ENCODE measurements at regions not wholly inside any gene's neighbourhood (a gene's known extent, or its start where the extent isn't known, plus 50 kb on each side); places are given as distances from the start of the nearest gene placed in this dataset.
A peak's percentile ranks its signal among the peaks of the same experiment; 100 is the strongest.

DNA sequence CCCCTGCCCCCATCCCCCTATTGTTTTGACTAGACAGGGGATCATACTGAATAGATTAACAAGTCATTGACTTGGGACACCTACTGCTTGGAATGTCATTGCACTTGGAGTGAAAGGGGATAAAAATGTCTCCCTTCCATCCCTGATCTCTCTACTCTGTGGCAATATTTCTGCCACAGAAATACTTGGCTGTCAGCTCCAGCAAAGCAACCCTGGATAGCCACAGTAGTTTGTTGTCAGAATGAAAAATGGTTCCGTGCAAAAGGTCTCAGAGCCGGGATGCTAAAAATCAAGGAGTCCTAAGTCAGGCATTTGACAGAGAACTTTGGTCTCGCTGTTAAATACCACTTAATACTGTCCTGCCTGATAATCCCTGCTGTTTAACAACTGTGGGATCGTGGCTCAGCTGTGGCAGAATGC lies 722.0 kb upstream of the SOX9 start:
- Mint-ChIP-seq H3K27ac (no peak overlapping the region), H3K36me3 (no peaks in the 10 kb centered on the region), H3K4me3 (no peak overlapping the region), H3K9me3 (peaks cover 5% of the 10 kb centered on the region; the same call in 1 of the 2 replicates), H3K4me1 (peaks cover 14% of the 10 kb centered on the region), H3K27me3 (ENCODE audit: low read depth) (no peaks in the 10 kb centered on the region)
- ATAC-seq (peak; percentile 64), DNase-seq (ENCODE audit: low spot score) (no peak)
- CTCF ChIA-PET, result interaction anchor here (0.7 kb wide), 1 partner anchor 74 kb away, joined by 3 read pairs; no protein-coding TSS in a partner anchor
- TF ChIP-seq ZNF423 (CRISPR knock-in tag; IDR thresholded peaks at IDR 0.05) (no peak), ZNF317 (CRISPR knock-in tag; IDR thresholded peaks at IDR 0.05; ENCODE audit: borderline replicate concordance, low read depth) (no peak), MLX (CRISPR knock-in tag; IDR thresholded peaks at IDR 0.05) (no peak), JAZF1 (CRISPR knock-in tag; IDR thresholded peaks at IDR 0.05) (no peak)
- TF ChIP-seq, protein P1, sequence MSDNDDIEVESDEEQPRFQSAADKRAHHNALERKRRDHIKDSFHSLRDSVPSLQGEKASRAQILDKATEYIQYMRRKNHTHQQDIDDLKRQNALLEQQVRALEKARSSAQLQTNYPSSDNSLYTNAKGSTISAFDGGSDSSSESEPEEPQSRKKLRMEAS (CRISPR knock-in tag; IDR thresholded peaks at IDR 0.05), result no peak
- POLR2A ChIA-PET, result no interaction called here

DNA sequence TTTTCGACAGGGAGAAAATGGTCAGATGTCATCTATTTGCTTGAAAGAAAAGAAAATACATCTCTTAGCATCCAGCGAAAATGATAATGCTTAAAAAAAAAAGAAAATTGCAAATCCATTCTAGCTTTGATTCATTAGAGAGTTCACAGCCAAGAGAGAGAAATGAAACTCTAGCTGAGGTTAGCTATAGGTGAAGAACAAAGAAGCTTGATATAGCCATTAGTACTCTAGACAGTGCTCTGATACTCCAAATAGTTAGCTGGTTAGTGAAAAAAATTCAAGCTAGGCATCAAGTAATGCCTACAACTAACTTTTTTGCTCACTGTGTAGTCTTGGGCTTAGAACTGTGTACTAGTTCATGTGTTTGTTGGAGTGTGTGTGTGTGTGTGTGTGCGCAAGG lies 721.6 kb upstream of the SOX9 start:
- no peak overlapping the region for H3K4me3 Mint-ChIP-seq
- no peaks in the 10 kb centered on the region for H3K36me3 Mint-ChIP-seq
- no peak for DNase-seq (ENCODE audit: low spot score)
- POLR2A ChIA-PET, result no interaction called here
- H3K27ac Mint-ChIP-seq, result no peak overlapping the region
- peaks cover 5% of the 10 kb centered on the region; the same call in 1 of the 2 replicates for H3K9me3 Mint-ChIP-seq
- CTCF ChIA-PET, result interaction anchor here (0.7 kb wide), 1 partner anchor 74 kb away, joined by 3 read pairs; no protein-coding TSS in a partner anchor
- ATAC-seq, result no peak
- peaks cover 14% of the 10 kb centered on the region for H3K4me1 Mint-ChIP-seq
- no peaks in the 10 kb centered on the region for H3K27me3 Mint-ChIP-seq (ENCODE audit: low read depth)
- TF ChIP-seq NFYB (CRISPR knock-in tag; conservative IDR thresholded peaks at IDR 0.05; ENCODE audit: low read depth) (no peak), ZNF425 (CRISPR knock-in tag; conservative IDR thresholded peaks at IDR 0.05) (no peak), ATF1 (CRISPR knock-in tag; IDR thresholded peaks at IDR 0.05) (no peak), E2F4 (CRISPR knock-in tag; IDR thresholded peaks at IDR 0.05; ENCODE audit: borderline replicate concordance, low read depth) (no peak), ZBTB43 (CRISPR knock-in tag; IDR thresholded peaks at IDR 0.05) (no peak), MXD4 (CRISPR knock-in tag; IDR thresholded peaks at IDR 0.05; ENCODE audit: borderline replicate concordance) (no peak), NR2C2 (CRISPR knock-in tag; IDR thresholded peaks at IDR 0.05) (no peak), CDX4 (CRISPR knock-in tag; IDR thresholded peaks at IDR 0.05; ENCODE audit: borderline replicate concordance) (no peak), HMGXB4 (CRISPR knock-in tag; IDR thresholded peaks at IDR 0.05) (no peak), USF1 (CRISPR knock-in tag; IDR thresholded peaks at IDR 0.05) (no peak), SMAD3 (CRISPR knock-in tag; IDR thresholded peaks at IDR 0.05; ENCODE audit: borderline replicate concordance) (no peak), SP1 (CRISPR knock-in tag; conservative IDR thresholded peaks at IDR 0.05) (no peak), CTCF (IDR thresholded peaks at IDR 0.05) (no peak), ZNF263 (CRISPR knock-in tag; IDR thresholded peaks at IDR 0.05; ENCODE audit: low read depth) (no peak), ZBTB21 (CRISPR knock-in tag; IDR thresholded peaks at IDR 0.05; ENCODE audit: borderline replicate concordance) (no peak)
- TF ChIP-seq, protein P2, sequence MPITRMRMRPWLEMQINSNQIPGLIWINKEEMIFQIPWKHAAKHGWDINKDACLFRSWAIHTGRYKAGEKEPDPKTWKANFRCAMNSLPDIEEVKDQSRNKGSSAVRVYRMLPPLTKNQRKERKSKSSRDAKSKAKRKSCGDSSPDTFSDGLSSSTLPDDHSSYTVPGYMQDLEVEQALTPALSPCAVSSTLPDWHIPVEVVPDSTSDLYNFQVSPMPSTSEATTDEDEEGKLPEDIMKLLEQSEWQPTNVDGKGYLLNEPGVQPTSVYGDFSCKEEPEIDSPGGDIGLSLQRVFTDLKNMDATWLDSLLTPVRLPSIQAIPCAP (CRISPR knock-in tag; IDR thresholded peaks at IDR 0.05), result no peak
- TF ChIP-seq, protein P3, sequence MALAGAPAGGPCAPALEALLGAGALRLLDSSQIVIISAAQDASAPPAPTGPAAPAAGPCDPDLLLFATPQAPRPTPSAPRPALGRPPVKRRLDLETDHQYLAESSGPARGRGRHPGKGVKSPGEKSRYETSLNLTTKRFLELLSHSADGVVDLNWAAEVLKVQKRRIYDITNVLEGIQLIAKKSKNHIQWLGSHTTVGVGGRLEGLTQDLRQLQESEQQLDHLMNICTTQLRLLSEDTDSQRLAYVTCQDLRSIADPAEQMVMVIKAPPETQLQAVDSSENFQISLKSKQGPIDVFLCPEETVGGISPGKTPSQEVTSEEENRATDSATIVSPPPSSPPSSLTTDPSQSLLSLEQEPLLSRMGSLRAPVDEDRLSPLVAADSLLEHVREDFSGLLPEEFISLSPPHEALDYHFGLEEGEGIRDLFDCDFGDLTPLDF (CRISPR knock-in tag; IDR thresholded peaks at IDR 0.05), result no peak
